ENCODE measurements at regions not wholly inside any gene's neighbourhood (a gene's known extent, or its start where the extent isn't known, plus 50 kb on each side); places are given as distances from the start of the nearest gene placed in this dataset.

DNA sequence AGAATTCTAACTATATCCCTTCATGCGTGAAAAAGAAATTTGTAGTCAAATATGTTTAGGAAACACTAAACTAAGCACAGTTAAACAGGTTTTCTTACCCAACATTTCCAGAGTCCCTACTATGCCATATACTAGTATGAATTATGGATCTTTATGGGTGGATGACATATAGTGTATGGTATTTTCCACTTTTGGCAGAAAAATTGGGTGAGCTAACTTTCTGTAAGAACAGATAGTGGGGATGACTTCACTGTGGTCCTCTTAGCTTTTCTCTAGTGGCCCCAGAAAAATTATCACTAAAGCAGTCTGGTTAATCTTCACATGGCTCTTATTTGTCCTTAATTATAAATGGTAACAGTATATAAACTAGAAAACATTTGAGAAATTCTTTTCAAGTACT lies 240.0 kb upstream of the GULP1 start:
- TF ChIP-seq, protein P1, sequence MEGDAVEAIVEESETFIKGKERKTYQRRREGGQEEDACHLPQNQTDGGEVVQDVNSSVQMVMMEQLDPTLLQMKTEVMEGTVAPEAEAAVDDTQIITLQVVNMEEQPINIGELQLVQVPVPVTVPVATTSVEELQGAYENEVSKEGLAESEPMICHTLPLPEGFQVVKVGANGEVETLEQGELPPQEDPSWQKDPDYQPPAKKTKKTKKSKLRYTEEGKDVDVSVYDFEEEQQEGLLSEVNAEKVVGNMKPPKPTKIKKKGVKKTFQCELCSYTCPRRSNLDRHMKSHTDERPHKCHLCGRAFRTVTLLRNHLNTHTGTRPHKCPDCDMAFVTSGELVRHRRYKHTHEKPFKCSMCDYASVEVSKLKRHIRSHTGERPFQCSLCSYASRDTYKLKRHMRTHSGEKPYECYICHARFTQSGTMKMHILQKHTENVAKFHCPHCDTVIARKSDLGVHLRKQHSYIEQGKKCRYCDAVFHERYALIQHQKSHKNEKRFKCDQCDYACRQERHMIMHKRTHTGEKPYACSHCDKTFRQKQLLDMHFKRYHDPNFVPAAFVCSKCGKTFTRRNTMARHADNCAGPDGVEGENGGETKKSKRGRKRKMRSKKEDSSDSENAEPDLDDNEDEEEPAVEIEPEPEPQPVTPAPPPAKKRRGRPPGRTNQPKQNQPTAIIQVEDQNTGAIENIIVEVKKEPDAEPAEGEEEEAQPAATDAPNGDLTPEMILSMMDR (IDR thresholded peaks at IDR 0.05) = no peak
- no peak for TF ChIP-seq POLR2A (IDR thresholded peaks at IDR 0.05)
- no peak for TF ChIP-seq POLR2AphosphoS5 (IDR thresholded peaks at IDR 0.05)

All from stomach (tissue), 4 donors.